ENCODE measurements at regions not wholly inside any gene's neighbourhood (a gene's known extent, or its start where the extent isn't known, plus 50 kb on each side); places are given as distances from the start of the nearest gene placed in this dataset.

- no peak for DNase-seq
Observed at GRCh38 chr12:20282401-20282800, 85.9 kb upstream of the PDE3A start.

- no peak for DNase-seq
Observed at GRCh38 chr12:20283482-20283881, 84.9 kb upstream of the PDE3A start.

- DNase-seq: no peak
Observed at GRCh38 chr12:20289520-20289919, 78.8 kb upstream of the PDE3A start.

GRCh38 chr12:20300457-20300856 lies 67.9 kb upstream of the PDE3A start:
- DNase-seq: no peak

- no peak for DNase-seq
Observed at GRCh38 chr12:20305470-20305869, 62.9 kb upstream of the PDE3A start.

GRCh38 chr12:20309504-20310148 lies 58.7 kb upstream of the PDE3A start:
- no peak for DNase-seq

- DNase-seq: no peak
Observed at GRCh38 chr12:20314328-20314727, 54.0 kb upstream of the PDE3A start.

- no peak for DNase-seq
Observed at GRCh38 chr12:20317554-20317953, 50.8 kb upstream of the PDE3A start.

Data from DMS53 (cell line).